HFFc6 (cell line): ENCODE measurements at regions not wholly inside any gene's neighbourhood (a gene's known extent, or its start where the extent isn't known, plus 50 kb on each side); places are given as distances from the start of the nearest gene placed in this dataset.
"Not testable (repeated sequence)": the region's sequence is repeated elsewhere in the genome, so short reads cannot be mapped to it uniquely, and the experiment has no call there.

Experiments
- DNase-seq: peaks from one replicate; pipeline ENCODE4 v3.0.0-alpha.2; 2018
- H3K27ac Mint-ChIP-seq: 2 replicates; pipeline ENCODE4 v1.8.0; 2020; ENCODE audit warnings: mild to moderate bottlenecking, mixed read lengths
- H3K27me3 Mint-ChIP-seq: 2 replicates; pipeline ENCODE4 v1.8.0; 2021; ENCODE audit warnings: mild to moderate bottlenecking, moderate library complexity, mixed read lengths; ENCODE audit not compliant: insufficient read depth
- H3K36me3 Mint-ChIP-seq: 2 replicates; pipeline ENCODE4 v1.8.0; 2021; ENCODE audit warnings: low read depth, mixed read lengths
- H3K4me1 Mint-ChIP-seq: 2 replicates; pipeline ENCODE4 v1.8.0; 2020; ENCODE audit warnings: low read depth, mixed read lengths
- H3K4me3 Mint-ChIP-seq: 2 replicates; pipeline ENCODE4 v1.8.0; 2020; ENCODE audit warnings: mild to moderate bottlenecking, moderate library complexity, mixed read lengths
- H3K9me3 Mint-ChIP-seq: 2 replicates; pipeline ENCODE4 v1.8.0; 2020; ENCODE audit warnings: mild to moderate bottlenecking, mixed read lengths
- TF ChIP-seq, protein P1 (sequence below): fragments of 200-600 bp; sonication (generic); IDR thresholded peaks from 2 replicates; pipeline ENCODE4 v1.5.0; 2021; ENCODE audit warnings: antibody characterized with exemption, mild to moderate bottlenecking

DNA sequence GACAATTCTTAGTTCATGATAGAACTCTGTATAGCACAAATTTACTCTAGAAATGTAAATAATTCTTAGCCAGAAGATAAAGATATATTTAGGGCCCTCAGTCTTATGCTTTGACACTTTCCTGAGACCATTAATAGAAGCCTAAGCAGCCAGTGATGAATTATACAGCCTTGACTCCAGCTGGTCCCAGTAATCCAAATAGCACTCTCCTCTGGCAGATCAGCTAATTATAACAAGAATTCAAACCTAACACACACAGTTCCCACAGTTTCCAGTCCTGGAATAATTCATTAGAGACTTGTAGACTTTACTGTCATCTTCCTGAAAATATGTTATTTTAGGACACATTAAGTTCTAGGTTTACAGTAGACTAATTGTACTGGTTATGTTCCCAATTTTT is 50.4 kb downstream of the SHOC1 start:
- TF ChIP-seq, protein P1, sequence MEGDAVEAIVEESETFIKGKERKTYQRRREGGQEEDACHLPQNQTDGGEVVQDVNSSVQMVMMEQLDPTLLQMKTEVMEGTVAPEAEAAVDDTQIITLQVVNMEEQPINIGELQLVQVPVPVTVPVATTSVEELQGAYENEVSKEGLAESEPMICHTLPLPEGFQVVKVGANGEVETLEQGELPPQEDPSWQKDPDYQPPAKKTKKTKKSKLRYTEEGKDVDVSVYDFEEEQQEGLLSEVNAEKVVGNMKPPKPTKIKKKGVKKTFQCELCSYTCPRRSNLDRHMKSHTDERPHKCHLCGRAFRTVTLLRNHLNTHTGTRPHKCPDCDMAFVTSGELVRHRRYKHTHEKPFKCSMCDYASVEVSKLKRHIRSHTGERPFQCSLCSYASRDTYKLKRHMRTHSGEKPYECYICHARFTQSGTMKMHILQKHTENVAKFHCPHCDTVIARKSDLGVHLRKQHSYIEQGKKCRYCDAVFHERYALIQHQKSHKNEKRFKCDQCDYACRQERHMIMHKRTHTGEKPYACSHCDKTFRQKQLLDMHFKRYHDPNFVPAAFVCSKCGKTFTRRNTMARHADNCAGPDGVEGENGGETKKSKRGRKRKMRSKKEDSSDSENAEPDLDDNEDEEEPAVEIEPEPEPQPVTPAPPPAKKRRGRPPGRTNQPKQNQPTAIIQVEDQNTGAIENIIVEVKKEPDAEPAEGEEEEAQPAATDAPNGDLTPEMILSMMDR: no peak
- H3K9me3 Mint-ChIP-seq: no peaks in the 10 kb centered on the region
- peaks cover 28% of the 10 kb centered on the region for H3K4me1 Mint-ChIP-seq
- H3K27me3 Mint-ChIP-seq: no peaks in the 10 kb centered on the region
- no peak overlapping the region for H3K27ac Mint-ChIP-seq
- no peak overlapping the region for H3K4me3 Mint-ChIP-seq
- peaks cover 1% of the 10 kb centered on the region; the same call in 1 of the 2 replicates for H3K36me3 Mint-ChIP-seq
- no peak for DNase-seq

DNA sequence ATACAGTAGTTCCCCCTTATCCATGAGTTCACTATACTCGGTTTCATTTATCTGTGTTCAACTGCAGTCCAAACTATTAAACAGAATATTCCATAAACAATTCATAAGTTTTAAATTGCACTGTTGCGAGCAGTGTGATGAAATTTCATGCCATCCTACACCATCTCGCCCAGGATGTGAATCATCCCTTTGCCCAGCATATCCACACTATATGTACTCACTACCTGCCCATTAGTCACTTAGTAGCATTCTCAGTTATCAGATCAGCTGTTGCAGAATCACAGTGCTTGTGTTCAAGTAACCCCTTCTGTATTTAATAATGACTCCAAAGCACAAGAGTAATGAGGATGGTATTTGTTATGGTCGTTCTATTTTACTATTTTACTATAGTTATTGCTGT is 51.5 kb downstream of the SHOC1 start:
- H3K4me1 Mint-ChIP-seq: peaks cover 28% of the 10 kb centered on the region
- H3K4me3 Mint-ChIP-seq: peak overlapping the region; percentile 59
- peak overlapping the region; percentile 68 for H3K27ac Mint-ChIP-seq
- TF ChIP-seq, protein P1: no peak
- H3K27me3 Mint-ChIP-seq: no peaks in the 10 kb centered on the region
- no peaks in the 10 kb centered on the region for H3K9me3 Mint-ChIP-seq
- H3K36me3 Mint-ChIP-seq: no peaks in the 10 kb centered on the region
- DNase-seq: peak; percentile 79

DNA sequence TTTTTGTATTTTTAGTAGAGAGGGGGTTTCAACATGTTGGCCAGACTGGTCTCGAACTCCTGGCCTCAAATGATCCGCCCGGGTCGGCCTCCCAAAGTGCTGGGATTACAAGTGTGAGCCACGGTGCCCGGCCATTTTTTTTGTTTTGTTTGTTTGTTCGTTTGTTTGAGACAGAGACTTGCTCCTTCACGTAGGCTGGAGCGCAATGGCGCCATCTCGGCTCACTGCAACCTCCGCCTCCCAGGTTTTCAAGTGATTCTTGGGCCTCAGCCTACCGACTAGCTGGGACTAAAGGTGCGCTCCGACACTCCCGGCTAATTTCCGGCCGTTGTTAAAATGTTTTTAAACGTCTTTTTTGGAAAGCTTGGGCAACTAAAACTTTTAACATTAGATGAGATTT is 54.0 kb downstream of the SHOC1 start:
- Mint-ChIP-seq H3K27me3 (no peaks in the 10 kb centered on the region; the same call in 1 of the 2 replicates), H3K4me3 (no peak overlapping the region), H3K36me3 (peaks cover 14% of the 10 kb centered on the region), H3K4me1 (peaks cover 28% of the 10 kb centered on the region), H3K9me3 (peaks cover 9% of the 10 kb centered on the region), H3K27ac (no peak overlapping the region)
- no peak for DNase-seq
- TF ChIP-seq, protein P1: no peak

DNA sequence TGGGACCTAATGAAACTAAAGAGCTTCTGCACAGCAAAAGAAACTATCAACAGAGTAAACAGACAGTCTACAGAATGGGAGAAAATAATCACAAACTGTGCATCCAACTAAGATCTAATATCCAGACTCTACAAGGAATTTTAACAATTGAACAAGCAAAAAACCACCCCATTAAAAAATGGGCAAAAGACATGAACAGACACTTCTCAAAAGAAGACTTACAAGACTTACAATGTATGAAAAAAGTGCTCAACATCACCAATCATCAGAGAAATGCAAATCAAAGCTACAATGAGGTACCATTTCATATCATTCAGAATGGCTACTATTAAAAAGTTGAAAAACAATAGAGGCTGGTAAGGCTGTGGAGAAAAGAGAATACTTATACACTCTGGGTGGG is 58.0 kb downstream of the SHOC1 start:
- Mint-ChIP-seq H3K27ac (no peak overlapping the region), H3K36me3 (peaks cover 30% of the 10 kb centered on the region), H3K27me3 (no peaks in the 10 kb centered on the region; the same call in 1 of the 2 replicates), H3K4me1 (no peaks in the 10 kb centered on the region), H3K4me3 (no peak overlapping the region), H3K9me3 (peaks cover 23% of the 10 kb centered on the region)
- TF ChIP-seq, protein P1: no peak
- no peak for DNase-seq

DNA sequence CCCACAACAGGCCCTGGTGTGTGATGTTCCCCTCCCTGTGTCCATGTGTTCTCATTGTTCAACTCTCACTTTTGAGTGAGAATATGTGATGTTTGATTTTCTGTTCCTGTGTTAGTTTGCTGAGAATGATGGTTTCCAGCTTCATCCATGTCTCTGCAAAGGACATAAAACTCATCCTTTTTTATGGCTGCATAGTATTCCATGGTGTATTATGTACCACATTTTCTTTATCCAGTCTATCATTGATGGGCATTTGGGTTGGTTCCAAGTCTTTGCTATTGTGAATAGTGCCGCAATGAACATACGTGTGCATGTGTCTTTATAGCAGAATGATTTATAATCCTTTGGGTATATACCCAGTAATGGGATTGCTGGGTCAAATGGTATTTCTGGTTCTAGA is 59.4 kb downstream of the SHOC1 start:
- not testable (repeated sequence) for DNase-seq, H3K27me3 Mint-ChIP-seq, H3K4me1 Mint-ChIP-seq, H3K4me3 Mint-ChIP-seq, H3K27ac Mint-ChIP-seq
- Mint-ChIP-seq H3K9me3 (peaks cover 34% of the 10 kb centered on the region), H3K36me3 (peaks cover 41% of the 10 kb centered on the region)

DNA sequence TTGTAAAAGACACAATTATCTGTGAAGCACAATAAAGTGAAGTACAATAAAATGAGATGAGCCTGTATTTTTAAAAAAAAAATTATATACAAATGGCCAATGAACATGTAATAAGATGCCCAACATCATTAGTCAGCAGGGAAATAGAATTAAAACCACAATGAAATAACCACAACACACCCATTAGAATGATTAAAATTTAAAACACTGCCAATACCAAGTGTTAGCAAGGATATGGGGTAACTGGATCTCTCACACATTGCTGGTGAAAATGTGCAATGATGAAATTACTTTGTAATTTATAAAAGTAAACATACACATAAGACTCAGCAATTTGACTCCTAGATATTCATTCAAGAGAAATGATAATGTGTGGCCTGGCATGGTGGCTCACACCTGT is 62.8 kb downstream of the SHOC1 start:
- DNase-seq: no peak
- Mint-ChIP-seq H3K4me1 (peaks cover 40% of the 10 kb centered on the region), H3K4me3 (no peak overlapping the region), H3K27ac (no peak overlapping the region), H3K36me3 (peaks cover 51% of the 10 kb centered on the region), H3K9me3 (peaks cover 46% of the 10 kb centered on the region), H3K27me3 (no peaks in the 10 kb centered on the region; the same call in 1 of the 2 replicates)
- TF ChIP-seq, protein P1: no peak
